Heart right ventricle (tissue), 16 donors: ENCODE measurements at regions not wholly inside any gene's neighbourhood (a gene's known extent, or its start where the extent isn't known, plus 50 kb on each side); places are given as distances from the start of the nearest gene placed in this dataset.

Experiments used
- ATAC-seq, 8 donors: fragments of 200-7000 bp; cut with Tn5 transposase; one replicate each; pipeline ENCODE4 v1.9.1; 2020; ENCODE audit warnings: mild to moderate bottlenecking in 8 of 8, moderate library complexity in 8 of 8, moderate number of reproducible peaks in 1 of 8
- DNase-seq, 2 donors: peaks; one replicate each; pipeline ENCODE4 v3.0.0-alpha.2; 2020
- H3K27ac ChIP-seq, 10 donors: fragments of 200-600 bp; sonication (generic) in 2 of 10; one replicate each; pipeline versions ENCODE4 v1.5.0 to v1.8.0; 2020 to 2022; ENCODE audit warnings: mild to moderate bottlenecking in 3 of 10
- H3K27me3 ChIP-seq, 7 donors: fragments of 200-600 bp; one replicate each; pipeline ENCODE4 v1.8.0; 2021 to 2022; ENCODE audit warnings: mild to moderate bottlenecking in 2 of 7
- H3K36me3 ChIP-seq, 9 donors: fragments of 200-600 bp; sonication (generic) in 1 of 9; one replicate each; pipeline versions ENCODE4 v1.5.0 to v1.8.0; 2020 to 2022; ENCODE audit warnings: mild to moderate bottlenecking in 2 of 9
- H3K4me1 ChIP-seq, 9 donors: fragments of 200-600 bp; sonication (generic) in 1 of 9; one replicate each; pipeline versions ENCODE4 v1.5.0 to v1.8.0; 2020 to 2022; ENCODE audit warnings: mild to moderate bottlenecking in 4 of 9
- H3K4me3 ChIP-seq, 10 donors: fragments of 200-600 bp; sonication (generic) in 2 of 10; one replicate each; pipeline versions ENCODE4 v1.5.0 to v1.8.0; 2020 to 2022; ENCODE audit warnings: mild to moderate bottlenecking in 7 of 10, moderate library complexity in 2 of 10
- H3K9me3 ChIP-seq, 11 donors: fragments of 200-600 bp in 10 of 11; sonication (generic) in 2 of 11; one replicate each; pipeline versions ENCODE4 v1.5.0 to v1.8.0; 2013 to 2022; ENCODE audit warnings: mild to moderate bottlenecking in 2 of 11, control low read depth in 1 of 11, moderate library complexity in 1 of 11
- CTCF ChIP-seq, 9 donors: fragments of 200-600 bp; sonication (generic) in 2 of 9; IDR thresholded peaks; one replicate each; pipeline versions ENCODE4 v1.5.0 to v1.8.0; 2021 to 2022; ENCODE audit warnings: antibody characterized with exemption in 9 of 9, mild to moderate bottlenecking in 5 of 9, moderate library complexity in 1 of 9
- WGBS, 2 donors: extraction: QIAGEN DNeasy Blood & Tissue Kit; methylation state at CpG; one replicate each; pipeline ENCODE4 v1.1.7; 2013; ENCODE audit warnings: inconsistent platforms in 1 of 2; 5-methylcytosine and 5-hydroxymethylcytosine counted together
- intact Hi-C, 10 donors: fragments of 100-400 bp; cut with DNase I; formaldehyde crosslinking; loops; one replicate each; pipeline versions ENCODE4 v1.11.1 to v1.14.2; 2022
- donor health status: Arrhythmogenic right ventricular cardiomyopathy.
- donor health status: ischemic (EF 13 %, LVEDD 7.1; RV severe dilation, severe dysfunction).
- donor health status: healthy with polysubstance abuse.
- donor health status: DM: no; HTN: yes; CAD: no.
- donor health status: DM: no; HTN: no; CAD: no.
- donor health status: ischemic (EF 25% LVEDD 6.9; RV normal size, moderate dysfunction).
- donor health status: ischemic (EF 25% LVEDD 5.7; RV mildly dilated, moderate dysfunction).
- donor health status: healthy.
- donor health status: DM: yes; HTN: yes; CAD: no.
- donor health status: Ischemic cardiomyopathy.
- donor health status: ischemic (EF 35%, LVEDD 5.7; RV mildly dilated, moderate dysfunction).
- donor health status: nonischemic (EF 11% LVEDD 7.7; RV severe dilation, severe dysfunction).
- donor health status: DM: yes; HTN: yes; CAD: no.
- donor health status: PGD.
- donor health status: ischemic (EF 29% LVEDD 5.4; RV normal size, mild dysfunction).
- donor health status: nonischemic (EF 23%, LVEDD 6.1; RV moderate dilation, normal function).

GRCh38 chr7:17405786-17406185 lies 107.3 kb downstream of the AHR start:
- WGBS, 2 donors: 48 to 70% methylated on average over 8 of the region's 8 CpGs
- DNase-seq (no peak), ATAC-seq (peak in 4 of 8 donors; percentile 27 to 55 (median 44))
- Histone ChIP-seq H3K27ac (no peak overlapping the region), H3K4me1 (peaks cover 0 to 62% (median 0%) of the 10 kb centered on the region in 9 donors), H3K27me3 (no peaks in the 10 kb centered on the region), H3K4me3 (no peak overlapping the region), H3K9me3 (no peaks in the 10 kb centered on the region), H3K36me3 (no peaks in the 10 kb centered on the region)
- no peak for TF ChIP-seq CTCF (IDR thresholded peaks at IDR 0.05)
- intact Hi-C loops: no loop called here

GRCh38 chr7:17406738-17407137 lies 108.3 kb downstream of the AHR start:
- no peaks in the 10 kb centered on the region for H3K9me3 ChIP-seq
- DNase-seq (no peak), ATAC-seq (no peak)
- no peaks in the 10 kb centered on the region for H3K36me3 ChIP-seq
- no peak overlapping the region for H3K4me3 ChIP-seq
- no peak for TF ChIP-seq CTCF (IDR thresholded peaks at IDR 0.05)
- H3K27me3 ChIP-seq: no peaks in the 10 kb centered on the region
- peaks cover 0 to 53% (median 0%) of the 10 kb centered on the region in 9 donors for H3K4me1 ChIP-seq
- 83 to 92% methylated on average over 3 of the region's 3 CpGs for WGBS, 2 donors
- peak overlapping the region in 1 of 10 donors; percentile 16 for H3K27ac ChIP-seq
- intact Hi-C loops: no loop called here

GRCh38 chr7:17407229-17407628 lies 108.8 kb downstream of the AHR start:
- intact Hi-C loops: no loop called here
- Histone ChIP-seq H3K27ac (peak overlapping the region in 1 of 10 donors; percentile 16), H3K36me3 (no peaks in the 10 kb centered on the region), H3K27me3 (no peaks in the 10 kb centered on the region), H3K4me1 (peaks cover 0 to 48% (median 0%) of the 10 kb centered on the region in 9 donors), H3K9me3 (no peaks in the 10 kb centered on the region), H3K4me3 (no peak overlapping the region)
- no peak for TF ChIP-seq CTCF (IDR thresholded peaks at IDR 0.05)
- DNase-seq (no peak), ATAC-seq (no peak)

- TF ChIP-seq CTCF (IDR thresholded peaks at IDR 0.05): no peak
- Histone ChIP-seq H3K4me1 (peaks cover 0 to 38% (median 0%) of the 10 kb centered on the region in 9 donors), H3K27me3 (no peaks in the 10 kb centered on the region), H3K4me3 (no peak overlapping the region), H3K36me3 (no peaks in the 10 kb centered on the region), H3K27ac (peak overlapping the region in 2 of 10 donors; percentile 10 to 34), H3K9me3 (no peaks in the 10 kb centered on the region)
- WGBS, 2 donors: 74 to 82% methylated on average over 5 of the region's 5 CpGs
- DNase-seq (peak in 1 of 2 donors; percentile 16), ATAC-seq (peak in 5 of 8 donors; percentile 28 to 87 (median 72))
- intact Hi-C loops: no loop called here
These were observed 109.9 kb downstream of the AHR start for GRCh38 chr7:17408245-17408903.
